COR-L47 (cell line): ENCODE measurements at regions not wholly inside any gene's neighbourhood (a gene's known extent, or its start where the extent isn't known, plus 50 kb on each side); places are given as distances from the start of the nearest gene placed in this dataset.

Experiments used
- DNase-seq: peaks from one replicate; lab custom pipeline; 2025; lab: John Stamatoyannopoulos, UW

- DNase-seq = no peak
Observed at GRCh38 chr5:72045692-72046091, 61.6 kb upstream of the MAP1B start.

- no peak for DNase-seq
Observed at GRCh38 chr5:72046106-72046505, 61.2 kb upstream of the MAP1B start.

GRCh38 chr5:72055636-72056035 is 51.6 kb upstream of the MAP1B start:
- no peak for DNase-seq
